Testis (tissue), 2 donors: ENCODE measurements at regions not wholly inside any gene's neighbourhood (a gene's known extent, or its start where the extent isn't known, plus 50 kb on each side); places are given as distances from the start of the nearest gene placed in this dataset.
"Not testable (repeated sequence)": the region's sequence is repeated elsewhere in the genome, so short reads cannot be mapped to it uniquely, and the experiment has no call there.

Experiments used
- DNase-seq: peaks from one replicate; pipeline ENCODE4 v3.0.0-alpha.2; 2019
- H3K27ac ChIP-seq, 2 donors: fragments of 200-600 bp; sonication (generic); one replicate each; pipeline ENCODE4 v1.5.1; 2019
- H3K27me3 ChIP-seq: fragments of 200-600 bp; sonication (generic); one replicate; pipeline ENCODE4 v1.5.1; 2019
- H3K36me3 ChIP-seq: fragments of 200-600 bp; sonication (generic); one replicate; pipeline ENCODE4 v1.5.1; 2017; ENCODE audit warnings: low read depth; ENCODE audit errors: missing control alignments
- H3K4me1 ChIP-seq: fragments of 200-600 bp; sonication (generic); one replicate; pipeline ENCODE4 v1.5.1; 2019
- H3K4me3 ChIP-seq, 2 donors: fragments of 200-600 bp; sonication (generic); one replicate each; pipeline ENCODE4 v1.5.1; 2017 to 2019
- H3K9me3 ChIP-seq: fragments of 200-600 bp; sonication (generic); one replicate; pipeline ENCODE4 v1.5.1; 2017
- WGBS, 2 donors: methylation state at CpG; one replicate each; pipeline ENCODE4 v1.1.5; 2018; 5-methylcytosine and 5-hydroxymethylcytosine counted together
- intact Hi-C: fragments of 100-400 bp; cut with DNase I; formaldehyde crosslinking; loops from one replicate; pipeline ENCODE4 v1.15.1; 2023; ENCODE audit warnings: low total_unique reads

- intact Hi-C loops, H3K4me1 ChIP-seq, H3K27me3 ChIP-seq, H3K36me3 ChIP-seq, H3K9me3 ChIP-seq, DNase-seq, H3K27ac ChIP-seq, H3K4me3 ChIP-seq: not testable (repeated sequence)
These were observed 247.5 kb upstream of the PLGLB2 start for GRCh38 chr2:87500421-87500820.

- H3K27ac ChIP-seq, H3K4me1 ChIP-seq, H3K27me3 ChIP-seq, H3K4me3 ChIP-seq, DNase-seq, H3K9me3 ChIP-seq, H3K36me3 ChIP-seq, intact Hi-C loops: not testable (repeated sequence)
- 74% methylated on average over 9 of the region's 11 CpGs; no CpG with 5 or more reads in 1 of the 2 donors for WGBS, 2 donors
These were observed 246.9 kb upstream of the PLGLB2 start for GRCh38 chr2:87500951-87501350.

GRCh38 chr2:87502948-87503347 is 244.9 kb upstream of the PLGLB2 start:
- intact Hi-C loops, DNase-seq, H3K27ac ChIP-seq, H3K4me1 ChIP-seq, H3K36me3 ChIP-seq, H3K27me3 ChIP-seq, H3K4me3 ChIP-seq, H3K9me3 ChIP-seq: not testable (repeated sequence)
- WGBS, 2 donors: 82 to 95% methylated on average over 3 of the region's 5 CpGs

GRCh38 chr2:87505239-87505638 is 242.6 kb upstream of the PLGLB2 start:
- H3K36me3 ChIP-seq, H3K27me3 ChIP-seq, DNase-seq, H3K27ac ChIP-seq, H3K4me1 ChIP-seq, H3K9me3 ChIP-seq, intact Hi-C loops, H3K4me3 ChIP-seq: not testable (repeated sequence)
- no CpG with 5 or more reads among the region's 3 CpGs for WGBS, 2 donors

GRCh38 chr2:87505909-87506308 is 242.0 kb upstream of the PLGLB2 start:
- H3K36me3 ChIP-seq, H3K27me3 ChIP-seq, H3K27ac ChIP-seq, intact Hi-C loops, DNase-seq, H3K4me1 ChIP-seq, H3K4me3 ChIP-seq, H3K9me3 ChIP-seq: not testable (repeated sequence)
- WGBS, 2 donors: no CpG with 5 or more reads among the region's 3 CpGs

- H3K4me1 ChIP-seq, H3K36me3 ChIP-seq, intact Hi-C loops, H3K27ac ChIP-seq, H3K4me3 ChIP-seq, H3K9me3 ChIP-seq, DNase-seq, H3K27me3 ChIP-seq: not testable (repeated sequence)
- 75 to 86% methylated on average over 4 to 8 of the region's 13 CpGs for WGBS, 2 donors
These were observed 240.2 kb upstream of the PLGLB2 start for GRCh38 chr2:87507378-87508348.

GRCh38 chr2:87511195-87511778 is 236.6 kb upstream of the PLGLB2 start:
- H3K9me3 ChIP-seq, H3K4me3 ChIP-seq, H3K27me3 ChIP-seq, H3K4me1 ChIP-seq, H3K36me3 ChIP-seq, intact Hi-C loops, DNase-seq, H3K27ac ChIP-seq: not testable (repeated sequence)
- 60 to 79% methylated on average over 2 to 5 of the region's 8 CpGs for WGBS, 2 donors

- intact Hi-C loops, H3K36me3 ChIP-seq, DNase-seq, H3K27me3 ChIP-seq, H3K4me1 ChIP-seq, H3K4me3 ChIP-seq, H3K9me3 ChIP-seq, H3K27ac ChIP-seq: not testable (repeated sequence)
- 53 to 77% methylated on average over 3 of the region's 6 CpGs for WGBS, 2 donors
These were observed 234.9 kb upstream of the PLGLB2 start for GRCh38 chr2:87512864-87513530.

- WGBS, 2 donors: 89 to 100% methylated on average over 3 to 4 of the region's 5 CpGs
- intact Hi-C loops, H3K9me3 ChIP-seq, H3K4me1 ChIP-seq, H3K27me3 ChIP-seq, H3K27ac ChIP-seq, H3K36me3 ChIP-seq, H3K4me3 ChIP-seq, DNase-seq: not testable (repeated sequence)
These were observed 233.9 kb upstream of the PLGLB2 start for GRCh38 chr2:87514034-87514433.

GRCh38 chr2:87514515-87514914 is 233.4 kb upstream of the PLGLB2 start:
- H3K4me1 ChIP-seq, H3K4me3 ChIP-seq, intact Hi-C loops, H3K27ac ChIP-seq, H3K36me3 ChIP-seq, H3K9me3 ChIP-seq, DNase-seq, H3K27me3 ChIP-seq: not testable (repeated sequence)
- 83% methylated on average over 1 of the region's 7 CpGs; no CpG with 5 or more reads in 1 of the 2 donors for WGBS, 2 donors

GRCh38 chr2:87515226-87515625 is 232.7 kb upstream of the PLGLB2 start:
- intact Hi-C loops, H3K4me1 ChIP-seq, H3K27ac ChIP-seq, H3K36me3 ChIP-seq, H3K4me3 ChIP-seq, DNase-seq, H3K9me3 ChIP-seq, H3K27me3 ChIP-seq: not testable (repeated sequence)
- 83 to 100% methylated on average over 1 of the region's 2 CpGs for WGBS, 2 donors

GRCh38 chr2:87515875-87516274 is 232.0 kb upstream of the PLGLB2 start:
- DNase-seq, H3K27me3 ChIP-seq, intact Hi-C loops, H3K4me3 ChIP-seq, H3K36me3 ChIP-seq, H3K27ac ChIP-seq, H3K4me1 ChIP-seq, H3K9me3 ChIP-seq: not testable (repeated sequence)
- 100% methylated on average over 1 of the region's 3 CpGs; no CpG with 5 or more reads in 1 of the 2 donors for WGBS, 2 donors
